NCI-H748 (cell line): ENCODE measurements at regions not wholly inside any gene's neighbourhood (a gene's known extent, or its start where the extent isn't known, plus 50 kb on each side); places are given as distances from the start of the nearest gene placed in this dataset.

Experiments used
- DNase-seq: peaks from one replicate; lab custom pipeline; 2025; ENCODE audit not compliant: unreplicated experiment; lab: John Stamatoyannopoulos, UW

DNA sequence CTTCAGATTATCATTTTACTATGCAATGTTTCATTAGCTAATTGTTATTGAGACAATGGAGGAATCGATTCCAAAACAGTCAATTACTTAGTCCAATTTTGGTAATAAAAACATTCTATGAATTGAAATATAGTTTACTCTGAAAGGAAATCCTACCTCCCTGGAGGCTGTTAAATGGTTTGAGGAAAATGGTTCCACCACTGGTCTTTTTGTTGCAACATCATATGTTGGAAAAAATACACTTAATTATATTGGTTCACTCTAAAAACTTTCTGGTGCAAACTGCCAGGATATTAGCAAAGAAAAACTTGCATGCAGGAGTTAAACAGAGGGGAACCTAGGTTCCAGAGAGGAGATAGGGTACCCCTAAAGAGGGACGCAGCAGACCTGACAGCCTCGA, 267.3 kb upstream of the LYZL1 start:
- DNase-seq: no peak

DNA sequence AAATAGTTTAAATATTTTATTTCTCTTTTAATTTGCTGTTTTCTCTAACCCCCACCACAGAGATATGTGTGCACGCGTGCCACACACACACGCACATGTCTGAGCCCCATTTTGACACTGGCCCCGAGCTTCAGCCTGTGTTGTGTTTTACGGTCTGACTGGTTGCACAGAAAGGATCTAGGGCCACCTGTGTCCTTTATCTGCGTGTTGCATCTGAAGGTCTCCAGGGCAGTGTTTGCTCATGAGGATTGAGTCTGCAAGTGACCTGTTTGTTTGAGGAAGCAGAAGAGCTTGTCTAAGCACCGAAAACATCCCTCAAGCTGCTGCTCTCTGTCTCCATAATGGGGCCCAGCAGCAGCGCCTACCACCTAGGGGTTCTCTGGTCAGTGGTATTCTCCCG, 266.4 kb upstream of the LYZL1 start:
- DNase-seq: peak; percentile 4

DNA sequence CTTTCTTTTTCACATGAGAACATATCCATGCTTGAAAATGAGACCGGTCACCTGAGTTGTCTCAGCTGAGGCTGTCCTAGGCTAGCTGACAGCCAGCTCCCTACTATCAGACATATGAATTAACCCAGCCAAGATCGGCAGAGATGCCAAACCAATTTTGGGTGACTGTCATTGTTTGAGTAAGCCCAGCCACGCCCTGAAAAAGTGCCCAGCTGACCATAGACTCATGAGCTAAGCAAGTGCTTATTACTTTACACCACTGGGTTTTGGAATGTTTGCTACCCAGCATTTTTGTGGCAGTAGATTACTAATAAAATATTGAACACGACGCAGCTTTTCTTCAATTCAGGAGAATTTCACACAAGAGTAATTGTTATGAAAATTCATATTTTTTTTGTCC, 265.2 kb upstream of the LYZL1 start:
- DNase-seq: no peak

DNA sequence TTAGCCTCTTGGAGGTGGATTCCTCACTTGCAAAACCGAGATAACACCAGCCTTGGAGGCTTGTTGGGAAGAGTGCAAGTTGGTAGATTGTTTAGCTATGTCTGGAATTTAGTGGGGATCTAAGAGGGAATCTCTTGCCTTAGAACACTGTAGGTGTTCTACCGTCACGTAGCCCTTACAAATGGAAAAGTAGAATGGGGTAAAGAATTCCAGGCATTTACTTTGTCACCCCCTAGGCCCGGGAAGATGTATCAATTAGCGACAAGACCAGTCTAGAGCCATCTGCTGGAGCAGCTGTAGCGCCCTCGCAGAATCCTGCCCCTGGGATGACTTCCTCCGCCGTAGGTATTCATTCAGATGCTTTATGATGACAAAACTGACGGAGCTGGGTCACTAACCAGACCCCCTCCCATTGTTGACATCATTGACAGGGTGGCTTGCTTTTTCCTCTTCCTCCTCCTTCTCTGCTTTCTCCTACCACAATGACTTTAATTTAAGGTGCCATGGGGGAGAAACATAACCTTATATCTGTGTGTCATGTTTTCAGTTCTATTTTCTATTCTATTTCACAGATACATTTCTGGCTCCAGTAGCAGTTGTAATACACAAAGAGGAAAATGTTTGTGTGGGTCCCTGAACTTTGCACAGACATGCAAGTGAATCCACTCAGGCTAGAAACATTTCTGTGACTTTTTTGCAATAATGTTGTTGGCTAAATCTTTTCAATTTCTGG, 262.6 kb upstream of the LYZL1 start:
- no peak for DNase-seq

DNA sequence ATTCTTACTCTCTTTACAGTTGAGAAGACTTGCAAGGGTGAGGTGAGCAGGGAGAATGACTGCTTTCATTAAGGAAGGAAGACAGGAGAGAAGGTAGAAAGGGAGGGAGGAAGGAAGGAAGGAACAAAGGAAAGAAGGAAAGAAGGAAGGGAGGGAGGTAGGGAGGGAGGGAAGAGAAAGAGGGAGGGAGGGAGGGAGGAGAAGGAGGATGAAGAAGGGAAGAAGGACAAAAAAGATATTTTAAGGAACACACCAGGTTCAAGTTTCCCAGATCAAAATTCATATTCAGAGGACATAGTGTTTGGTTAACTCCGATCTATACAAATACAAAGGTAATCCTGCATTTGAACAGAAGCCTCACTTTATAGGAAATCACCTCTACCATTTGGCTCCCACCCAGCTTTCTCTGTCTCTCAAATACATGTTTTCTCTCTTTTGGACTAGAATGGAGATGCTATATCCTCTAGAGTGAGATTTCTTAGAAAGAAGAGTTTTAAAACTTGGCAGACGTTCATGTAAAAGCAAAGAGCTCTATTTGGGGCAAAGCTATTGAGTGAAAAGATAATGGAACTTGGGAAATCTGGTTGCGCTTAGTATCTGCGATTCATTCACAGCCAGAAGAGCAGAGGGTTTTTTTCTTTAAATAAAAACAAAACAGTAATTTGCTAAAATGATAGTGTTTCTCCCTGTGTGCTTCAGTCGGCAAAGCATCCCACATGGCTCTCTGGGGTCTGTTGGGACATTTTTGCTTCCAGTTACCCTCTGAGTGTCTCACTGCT, 261.9 kb upstream of the LYZL1 start:
- no peak for DNase-seq

DNA sequence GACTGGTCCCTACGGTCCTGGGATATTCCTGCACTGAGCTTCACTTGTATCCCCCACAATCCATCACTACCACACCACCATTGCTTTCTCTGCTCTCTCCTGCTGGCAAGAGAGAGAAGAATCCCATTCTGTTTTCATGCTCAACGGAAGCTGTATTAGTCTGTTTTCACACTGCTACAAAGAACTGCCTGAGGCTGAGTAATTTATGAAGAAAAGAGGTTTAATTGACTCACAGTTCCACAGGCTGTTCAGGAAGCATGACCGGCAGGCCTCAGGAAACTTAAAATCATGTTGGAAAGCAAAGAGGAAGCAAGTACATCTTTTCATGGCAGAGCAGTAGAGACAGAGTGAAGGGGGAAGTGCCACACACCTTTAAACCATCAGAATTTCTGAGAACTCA, 260.4 kb upstream of the LYZL1 start:
- no peak for DNase-seq

DNA sequence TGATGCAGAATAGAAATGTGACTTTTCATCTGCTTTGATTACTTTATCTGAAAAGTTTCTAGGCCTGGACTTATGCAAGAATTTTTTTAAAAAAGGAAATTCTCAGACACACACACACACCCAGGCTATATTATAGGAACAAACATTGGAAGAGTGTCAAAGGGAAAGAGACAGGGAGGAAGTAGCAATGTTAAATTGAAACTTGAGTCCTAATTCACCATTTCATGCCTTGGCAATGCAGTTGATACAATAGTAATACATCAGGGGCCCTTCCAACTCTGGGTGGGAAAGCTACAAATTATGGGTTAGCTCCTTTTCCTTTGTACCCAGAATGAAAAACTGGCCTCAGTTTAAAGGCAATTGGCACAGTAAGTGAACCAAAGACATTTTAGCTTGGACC, 258.0 kb upstream of the LYZL1 start:
- DNase-seq: no peak

DNA sequence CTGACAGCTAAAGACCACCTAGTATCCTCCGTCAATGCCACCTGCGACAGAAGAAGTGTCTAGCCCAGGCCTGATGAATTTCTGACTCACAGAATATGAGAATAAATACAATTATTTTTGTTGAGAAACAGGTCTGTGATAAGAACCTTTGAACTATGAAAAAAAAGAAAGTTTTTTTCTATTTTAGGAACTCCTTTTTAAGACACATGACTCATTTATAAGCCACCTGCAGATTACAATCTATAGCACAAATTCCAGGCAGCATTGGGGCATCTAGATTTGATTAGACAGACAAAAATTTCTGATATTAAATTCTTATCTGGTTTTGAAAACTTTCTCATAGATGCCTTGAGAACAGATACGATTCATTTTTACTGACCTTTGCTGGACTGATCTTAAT, 256.7 kb upstream of the LYZL1 start:
- DNase-seq: no peak

DNA sequence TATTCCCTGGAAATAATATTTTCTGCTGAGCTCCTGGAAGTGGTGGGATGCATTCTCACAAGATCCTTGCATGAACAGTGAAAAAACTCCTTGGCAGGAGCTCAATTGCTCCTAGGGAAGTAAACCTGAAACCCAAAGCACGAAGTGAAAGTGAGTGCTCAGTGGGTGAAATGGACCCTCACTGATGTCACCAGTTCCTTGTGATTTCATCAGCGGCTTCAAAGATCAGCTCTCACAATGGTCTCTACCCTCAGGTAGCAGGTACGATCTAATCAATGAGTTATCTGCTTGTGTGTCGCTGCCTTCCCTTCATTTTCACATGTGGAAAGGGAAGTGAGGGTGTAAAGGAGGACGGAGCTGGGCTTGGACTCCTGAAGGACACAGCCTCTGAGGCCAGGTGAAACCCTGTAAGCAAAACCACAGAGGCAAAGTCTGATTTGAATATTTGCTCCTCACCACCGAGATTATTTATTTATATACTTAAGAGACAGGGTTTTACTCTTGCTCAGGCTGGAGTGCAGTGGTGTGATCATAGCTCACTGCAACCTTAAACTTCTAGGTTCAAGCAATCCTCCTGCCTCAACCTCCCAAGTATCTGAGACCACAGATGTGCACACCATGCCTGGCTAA, 255.4 kb upstream of the LYZL1 start:
- no peak for DNase-seq

DNA sequence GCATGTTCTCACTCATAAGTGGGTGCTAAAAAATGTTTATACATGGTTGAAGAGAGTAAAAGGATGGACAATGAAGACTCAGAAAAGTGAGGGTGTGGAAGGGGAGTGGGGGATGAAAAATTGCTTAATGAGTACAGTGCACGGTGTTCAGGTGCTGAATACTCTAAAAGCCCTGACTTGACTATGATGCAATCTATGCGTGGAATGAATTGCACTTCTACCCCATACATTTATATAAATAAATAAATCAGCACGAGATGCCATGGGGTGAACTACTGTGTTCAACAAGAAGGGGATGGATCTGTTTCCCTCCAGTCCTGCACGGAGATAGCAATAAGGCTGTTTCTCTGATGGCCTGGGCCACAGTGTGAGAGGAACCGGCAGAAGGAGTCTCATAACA, 254.3 kb upstream of the LYZL1 start:
- DNase-seq: no peak

DNA sequence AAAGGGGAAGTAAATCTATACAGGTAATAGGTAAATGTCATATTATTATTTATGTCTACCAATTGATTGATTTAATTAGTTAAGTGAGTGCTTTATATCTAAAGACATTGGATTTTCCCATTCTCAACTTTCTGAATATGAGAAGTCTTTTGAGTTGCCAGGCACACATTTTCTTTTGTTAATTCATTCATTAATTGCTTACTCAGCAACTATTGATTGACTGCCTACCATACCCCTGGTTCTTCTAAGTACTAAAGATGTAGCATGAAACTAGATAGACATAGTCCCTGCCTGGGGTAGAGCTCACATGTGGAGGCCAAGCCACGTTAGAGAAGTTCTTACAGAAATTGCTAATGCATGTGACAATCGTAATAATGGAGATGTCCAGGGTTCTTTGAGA, 253.1 kb upstream of the LYZL1 start:
- no peak for DNase-seq

DNA sequence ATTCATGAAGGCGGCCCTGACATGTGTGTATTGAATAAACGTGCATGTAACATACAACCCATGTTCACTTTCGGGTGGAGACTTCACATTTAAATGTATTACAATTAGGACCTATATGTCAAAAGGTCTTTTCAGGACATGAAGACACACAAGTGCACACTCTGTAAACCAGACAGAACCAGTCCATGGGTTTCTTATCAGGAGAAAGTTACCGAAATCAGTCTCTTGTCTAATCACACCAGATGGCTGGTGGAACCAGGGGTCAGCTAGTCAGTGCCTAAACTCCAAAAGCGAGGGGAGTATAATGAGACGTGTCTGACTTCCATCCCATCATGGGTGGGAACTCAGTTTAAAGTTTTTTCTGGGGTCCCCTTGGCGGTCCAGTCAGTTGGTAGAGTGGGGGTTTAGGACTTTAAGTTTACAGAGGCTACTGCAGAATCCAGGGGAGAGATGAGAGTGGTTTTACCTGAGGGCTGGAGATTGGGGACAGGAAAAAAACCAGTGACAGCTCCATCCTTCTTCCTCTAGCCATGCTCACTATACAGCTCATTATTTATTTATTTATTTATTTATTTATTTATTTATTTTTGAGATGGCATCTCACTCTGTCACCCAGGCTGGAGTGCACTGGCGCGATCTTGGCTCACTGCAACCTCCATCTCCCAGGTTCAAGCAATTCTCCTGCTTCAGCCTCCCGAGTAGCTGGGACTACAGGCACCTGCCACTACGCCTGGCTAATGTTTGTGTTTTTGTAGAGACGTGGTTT, 251.3 kb upstream of the LYZL1 start:
- DNase-seq: no peak

DNA sequence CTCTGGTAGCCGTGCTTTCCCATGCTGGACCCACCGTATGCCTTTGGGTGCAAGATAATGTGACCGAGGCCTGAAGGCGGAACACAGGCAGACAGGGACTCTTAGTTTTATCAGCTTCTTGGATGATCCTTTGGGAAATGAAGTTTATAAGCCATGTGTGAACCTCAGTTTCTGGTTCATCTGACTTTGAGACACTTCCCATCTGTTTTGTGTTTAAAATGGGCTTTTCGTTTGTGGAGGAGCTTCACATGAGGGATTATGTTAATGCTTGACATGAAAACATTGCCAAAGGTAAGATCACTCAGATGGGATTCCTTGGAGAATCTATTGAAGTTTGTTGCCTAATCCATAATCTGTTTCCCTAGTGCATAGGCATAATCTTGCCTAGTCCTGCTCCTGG, 249.8 kb upstream of the LYZL1 start:
- no peak for DNase-seq

DNA sequence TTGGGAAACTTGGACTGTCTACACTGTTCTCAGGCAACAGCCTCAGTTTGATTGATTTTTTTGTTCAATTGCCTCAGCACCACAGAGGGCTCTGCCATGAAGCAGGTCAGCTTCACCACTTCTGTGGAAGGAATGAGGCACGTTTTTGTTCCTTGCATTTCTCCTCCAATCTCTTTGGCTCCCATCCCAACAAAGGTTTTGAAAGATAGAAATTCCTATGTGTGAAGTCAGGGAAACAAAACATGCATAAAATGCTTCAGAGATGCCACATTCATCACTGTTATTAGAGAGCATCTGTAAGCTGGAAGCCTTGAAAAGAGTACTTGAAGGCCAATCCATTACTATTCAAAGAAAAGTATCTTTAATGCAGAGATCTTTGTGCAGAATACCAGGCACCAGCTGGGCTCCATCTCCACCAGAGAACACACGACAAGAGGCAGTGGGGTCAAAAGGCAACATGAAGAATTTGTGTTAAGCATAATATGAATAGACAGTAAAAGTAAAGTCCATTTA, 249.1 kb upstream of the LYZL1 start:
- no peak for DNase-seq

DNA sequence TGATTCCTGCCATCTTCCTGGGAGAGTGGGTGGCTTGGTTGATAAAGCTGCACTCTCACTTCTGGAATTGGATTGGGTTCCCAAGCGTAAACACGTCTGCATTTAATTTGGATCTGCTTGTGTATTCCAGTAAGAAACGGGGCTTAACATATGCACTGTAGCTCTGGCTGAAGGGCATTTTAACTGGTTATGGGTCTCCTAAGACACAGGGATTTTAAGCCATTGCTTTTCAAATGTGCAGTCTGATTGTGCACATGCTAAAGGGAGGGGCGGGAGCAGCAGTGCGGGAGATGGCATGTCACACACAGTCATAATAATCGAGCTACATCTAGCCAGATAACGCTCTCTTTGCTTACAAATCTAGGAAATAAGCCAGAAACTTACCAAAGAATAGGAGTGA, 247.3 kb upstream of the LYZL1 start:
- no peak for DNase-seq

DNA sequence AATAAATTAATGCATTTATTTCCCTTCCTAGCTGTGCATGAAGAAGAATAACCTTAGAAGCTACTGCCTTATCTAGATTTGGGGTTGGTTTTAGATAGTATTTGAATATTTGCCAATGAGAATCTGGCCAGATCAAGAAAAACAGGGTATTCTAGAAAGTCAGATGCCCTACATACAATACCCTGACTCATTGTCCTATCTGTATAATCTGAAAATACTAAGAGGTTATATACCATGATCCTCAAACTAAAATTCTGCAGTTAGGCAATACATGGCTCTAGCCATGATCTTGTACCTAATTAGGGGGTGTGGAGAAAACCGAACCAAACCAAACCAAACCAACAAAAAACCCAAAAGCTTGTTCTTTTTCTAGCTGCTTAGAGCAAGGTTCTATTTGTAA, 240.4 kb upstream of the LYZL1 start:
- DNase-seq: no peak

DNA sequence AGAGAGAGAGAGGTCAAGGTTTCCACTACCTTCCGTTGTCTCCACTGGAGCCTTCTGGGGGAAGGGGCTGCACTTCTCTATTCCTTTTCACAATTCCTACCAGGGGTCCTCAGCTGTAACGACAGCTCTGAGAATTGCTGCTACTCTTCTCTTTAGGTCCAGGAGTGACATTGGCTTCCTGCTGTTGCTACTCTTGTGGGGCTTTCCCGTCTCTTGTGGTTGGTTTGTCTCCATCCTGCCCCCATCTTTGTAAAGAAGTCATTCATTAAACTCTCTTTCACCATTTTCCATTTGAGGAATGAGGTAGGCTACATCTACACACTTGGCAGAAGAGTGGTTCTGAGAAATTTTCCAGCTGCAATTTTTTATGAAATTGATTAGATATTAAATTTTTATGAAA, 238.8 kb upstream of the LYZL1 start:
- no peak for DNase-seq

DNA sequence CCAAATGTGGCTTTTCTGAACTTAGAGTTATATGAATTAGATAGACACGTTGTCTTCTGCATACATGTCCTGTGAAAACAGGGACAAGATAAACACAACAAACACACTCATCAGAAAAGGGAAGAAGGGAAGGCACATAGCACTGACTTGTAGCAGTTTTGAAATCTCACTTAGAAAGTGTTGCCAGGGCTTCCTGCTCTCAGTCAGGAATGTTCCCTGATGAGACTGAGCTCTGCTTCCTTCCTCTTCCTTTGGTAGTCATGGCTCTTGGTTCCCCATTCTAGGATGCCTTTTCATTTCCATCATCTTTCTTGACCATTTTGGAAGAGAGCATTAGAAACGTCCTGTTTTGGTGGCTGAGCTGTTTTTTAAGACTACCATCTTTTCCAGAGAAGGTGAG, 233.8 kb upstream of the LYZL1 start:
- DNase-seq: no peak

DNA sequence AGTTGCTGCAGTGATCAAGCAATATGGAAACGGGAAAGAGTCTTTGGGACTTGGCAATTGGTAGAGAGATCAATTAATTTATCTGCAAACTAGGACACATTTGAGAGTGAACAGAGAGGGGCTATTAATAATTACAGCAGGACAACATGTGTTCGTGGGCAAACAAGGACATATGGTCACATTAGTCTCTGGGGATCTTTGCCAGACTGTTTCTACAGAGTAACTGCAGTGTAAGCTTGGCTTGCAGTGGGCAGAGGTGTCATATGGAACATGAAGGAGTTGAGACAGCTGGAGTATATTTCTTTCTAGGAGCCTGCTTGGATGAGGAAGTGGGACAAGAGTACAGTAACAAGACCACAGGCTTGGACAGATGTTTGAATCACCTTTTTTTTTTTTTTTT, 232.1 kb upstream of the LYZL1 start:
- DNase-seq: no peak

DNA sequence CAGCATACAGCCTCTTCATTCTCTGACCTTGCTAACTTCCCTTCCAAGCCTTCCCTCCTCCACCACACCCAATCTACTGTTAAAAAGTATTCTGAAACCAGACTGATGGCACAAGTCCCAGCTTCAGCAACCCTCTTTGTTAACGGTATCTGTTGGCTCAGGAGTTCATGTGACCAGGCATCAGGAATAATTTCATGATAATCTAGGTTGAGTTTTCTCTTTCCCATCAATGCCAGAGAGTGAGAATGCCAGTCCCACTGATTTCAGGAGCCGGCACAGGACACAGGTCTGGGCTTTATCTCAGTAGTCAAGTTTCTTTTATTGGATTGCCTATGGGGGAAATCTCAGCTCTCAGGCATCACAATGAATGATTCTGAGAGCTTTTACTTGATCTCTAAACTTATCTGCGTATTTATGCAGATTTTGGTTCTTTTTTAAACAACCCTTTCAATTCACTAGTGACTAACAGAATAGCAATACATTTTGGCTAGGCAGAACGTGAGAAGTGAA, 231.0 kb upstream of the LYZL1 start:
- DNase-seq: no peak
